HuH-7 (cell line): ENCODE measurements at regions not wholly inside any gene's neighbourhood (a gene's known extent, or its start where the extent isn't known, plus 50 kb on each side); places are given as distances from the start of the nearest gene placed in this dataset.
"Not testable (repeated sequence)": the region's sequence is repeated elsewhere in the genome, so short reads cannot be mapped to it uniquely, and the experiment has no call there.

Experiments
- DNase-seq: peaks from one replicate; pipeline ENCODE4 v3.0.0; 2011; ENCODE audit warnings: low spot score

GRCh38 chr16:29355339-29356059 is 51.0 kb downstream of the NPIPB11 start:
- not testable (repeated sequence) for DNase-seq

GRCh38 chr16:29354449-29354848 is 52.1 kb downstream of the NPIPB11 start:
- DNase-seq = not testable (repeated sequence)

GRCh38 chr16:29352617-29352999 is 53.9 kb downstream of the NPIPB11 start:
- DNase-seq = not testable (repeated sequence)

- not testable (repeated sequence) for DNase-seq
These were observed 54.4 kb downstream of the NPIPB11 start for GRCh38 chr16:29351970-29352616.

- not testable (repeated sequence) for DNase-seq
These were observed 55.1 kb downstream of the NPIPB11 start for GRCh38 chr16:29351271-29351969.

- DNase-seq = not testable (repeated sequence)
These were observed 56.5 kb downstream of the NPIPB11 start for GRCh38 chr16:29349966-29350365.

- not testable (repeated sequence) for DNase-seq
These were observed 57.8 kb downstream of the NPIPB11 start for GRCh38 chr16:29348748-29349147.

- DNase-seq = not testable (repeated sequence)
These were observed 58.3 kb downstream of the NPIPB11 start for GRCh38 chr16:29348123-29348690.

GRCh38 chr16:29346796-29347580 is 59.5 kb downstream of the NPIPB11 start:
- not testable (repeated sequence) for DNase-seq

GRCh38 chr16:29346203-29346602 is 60.3 kb downstream of the NPIPB11 start:
- not testable (repeated sequence) for DNase-seq

- not testable (repeated sequence) for DNase-seq
These were observed 63.6 kb downstream of the NPIPB11 start for GRCh38 chr16:29342937-29343336.

GRCh38 chr16:29340779-29341438 is 65.6 kb downstream of the NPIPB11 start:
- DNase-seq = not testable (repeated sequence)

GRCh38 chr16:29340235-29340634 is 66.3 kb downstream of the NPIPB11 start:
- DNase-seq = not testable (repeated sequence)

GRCh38 chr16:29338821-29339700 is 67.5 kb downstream of the NPIPB11 start:
- DNase-seq = not testable (repeated sequence)

- DNase-seq = not testable (repeated sequence)
These were observed 69.1 kb downstream of the NPIPB11 start for GRCh38 chr16:29337385-29337901.

- DNase-seq = not testable (repeated sequence)
These were observed 71.0 kb downstream of the NPIPB11 start for GRCh38 chr16:29335549-29335846.

- not testable (repeated sequence) for DNase-seq
These were observed 71.5 kb downstream of the NPIPB11 start for GRCh38 chr16:29334776-29335548.

- not testable (repeated sequence) for DNase-seq
These were observed 72.9 kb downstream of the NPIPB11 start for GRCh38 chr16:29333492-29334097.

GRCh38 chr16:29330623-29331022 is 75.9 kb downstream of the NPIPB11 start:
- DNase-seq = not testable (repeated sequence)
